ENCODE measurements at regions not wholly inside any gene's neighbourhood (a gene's known extent, or its start where the extent isn't known, plus 50 kb on each side); places are given as distances from the start of the nearest gene placed in this dataset.

DNA sequence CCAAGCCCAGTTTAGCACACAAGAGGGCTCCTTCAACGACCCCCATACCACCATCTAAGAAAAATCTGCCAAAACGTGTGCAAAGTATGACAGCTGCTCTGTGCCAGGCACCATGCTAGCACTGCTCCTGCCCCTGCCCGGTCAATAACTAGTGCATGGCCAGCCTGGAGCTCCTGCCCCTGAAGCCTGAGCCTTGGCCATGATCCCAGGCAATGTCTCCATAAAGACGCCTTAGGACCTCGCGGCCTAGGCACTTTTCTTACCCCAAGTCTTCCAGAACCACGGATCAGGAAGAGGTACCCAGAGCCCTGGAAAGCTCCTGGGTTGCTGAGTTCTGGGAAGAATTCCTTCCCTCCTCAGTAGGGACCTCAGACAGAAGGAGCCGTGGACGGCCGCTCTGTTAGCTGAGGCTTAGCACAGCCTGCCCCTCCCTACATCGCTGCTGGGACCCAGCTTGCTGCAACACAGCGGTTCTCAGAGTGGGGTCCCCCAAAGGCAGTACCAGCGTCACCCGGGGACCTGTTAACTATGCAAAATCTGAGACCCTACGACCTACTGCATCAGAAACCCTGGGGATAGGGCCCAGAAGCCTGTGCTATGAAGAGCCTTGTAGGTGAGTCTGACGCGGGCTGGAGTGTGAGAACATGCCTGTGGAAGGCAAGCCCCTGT lies 117.8 kb upstream of the TWIST2 start:
- TF ChIP-seq, protein P1, sequence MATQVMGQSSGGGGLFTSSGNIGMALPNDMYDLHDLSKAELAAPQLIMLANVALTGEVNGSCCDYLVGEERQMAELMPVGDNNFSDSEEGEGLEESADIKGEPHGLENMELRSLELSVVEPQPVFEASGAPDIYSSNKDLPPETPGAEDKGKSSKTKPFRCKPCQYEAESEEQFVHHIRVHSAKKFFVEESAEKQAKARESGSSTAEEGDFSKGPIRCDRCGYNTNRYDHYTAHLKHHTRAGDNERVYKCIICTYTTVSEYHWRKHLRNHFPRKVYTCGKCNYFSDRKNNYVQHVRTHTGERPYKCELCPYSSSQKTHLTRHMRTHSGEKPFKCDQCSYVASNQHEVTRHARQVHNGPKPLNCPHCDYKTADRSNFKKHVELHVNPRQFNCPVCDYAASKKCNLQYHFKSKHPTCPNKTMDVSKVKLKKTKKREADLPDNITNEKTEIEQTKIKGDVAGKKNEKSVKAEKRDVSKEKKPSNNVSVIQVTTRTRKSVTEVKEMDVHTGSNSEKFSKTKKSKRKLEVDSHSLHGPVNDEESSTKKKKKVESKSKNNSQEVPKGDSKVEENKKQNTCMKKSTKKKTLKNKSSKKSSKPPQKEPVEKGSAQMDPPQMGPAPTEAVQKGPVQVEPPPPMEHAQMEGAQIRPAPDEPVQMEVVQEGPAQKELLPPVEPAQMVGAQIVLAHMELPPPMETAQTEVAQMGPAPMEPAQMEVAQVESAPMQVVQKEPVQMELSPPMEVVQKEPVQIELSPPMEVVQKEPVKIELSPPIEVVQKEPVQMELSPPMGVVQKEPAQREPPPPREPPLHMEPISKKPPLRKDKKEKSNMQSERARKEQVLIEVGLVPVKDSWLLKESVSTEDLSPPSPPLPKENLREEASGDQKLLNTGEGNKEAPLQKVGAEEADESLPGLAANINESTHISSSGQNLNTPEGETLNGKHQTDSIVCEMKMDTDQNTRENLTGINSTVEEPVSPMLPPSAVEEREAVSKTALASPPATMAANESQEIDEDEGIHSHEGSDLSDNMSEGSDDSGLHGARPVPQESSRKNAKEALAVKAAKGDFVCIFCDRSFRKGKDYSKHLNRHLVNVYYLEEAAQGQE (IDR thresholded peaks at IDR 0.05; ENCODE audit: insufficient replicate concordance, low read depth) = no peak
- TF ChIP-seq POLR2AphosphoS5 (IDR thresholded peaks at IDR 0.05; ENCODE audit: low read depth) = no peak
- no peak for TF ChIP-seq SPI1 (IDR thresholded peaks at IDR 0.05; ENCODE audit: borderline replicate concordance, low read depth)
- TF ChIP-seq, protein P2, sequence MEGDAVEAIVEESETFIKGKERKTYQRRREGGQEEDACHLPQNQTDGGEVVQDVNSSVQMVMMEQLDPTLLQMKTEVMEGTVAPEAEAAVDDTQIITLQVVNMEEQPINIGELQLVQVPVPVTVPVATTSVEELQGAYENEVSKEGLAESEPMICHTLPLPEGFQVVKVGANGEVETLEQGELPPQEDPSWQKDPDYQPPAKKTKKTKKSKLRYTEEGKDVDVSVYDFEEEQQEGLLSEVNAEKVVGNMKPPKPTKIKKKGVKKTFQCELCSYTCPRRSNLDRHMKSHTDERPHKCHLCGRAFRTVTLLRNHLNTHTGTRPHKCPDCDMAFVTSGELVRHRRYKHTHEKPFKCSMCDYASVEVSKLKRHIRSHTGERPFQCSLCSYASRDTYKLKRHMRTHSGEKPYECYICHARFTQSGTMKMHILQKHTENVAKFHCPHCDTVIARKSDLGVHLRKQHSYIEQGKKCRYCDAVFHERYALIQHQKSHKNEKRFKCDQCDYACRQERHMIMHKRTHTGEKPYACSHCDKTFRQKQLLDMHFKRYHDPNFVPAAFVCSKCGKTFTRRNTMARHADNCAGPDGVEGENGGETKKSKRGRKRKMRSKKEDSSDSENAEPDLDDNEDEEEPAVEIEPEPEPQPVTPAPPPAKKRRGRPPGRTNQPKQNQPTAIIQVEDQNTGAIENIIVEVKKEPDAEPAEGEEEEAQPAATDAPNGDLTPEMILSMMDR (IDR thresholded peaks at IDR 0.05; ENCODE audit: insufficient read depth, low read length) = no peak
- no peak for TF ChIP-seq GABPA (IDR thresholded peaks at IDR 0.05; ENCODE audit: low read depth)

Data from HL-60 (cell line).